ENCODE measurements at regions not wholly inside any gene's neighbourhood (a gene's known extent, or its start where the extent isn't known, plus 50 kb on each side); places are given as distances from the start of the nearest gene placed in this dataset.

GRCh38 chr10:113456741-113457140, 96.1 kb upstream of the HABP2 start:
- Histone ChIP-seq H3K27ac (ENCODE audit: low read depth in 1 of 2, low read length in 1 of 2) (no peak overlapping the region), H3K9ac (ENCODE audit: insufficient read depth in 1 of 2, low read length in 2 of 2) (no peak overlapping the region), H3K4me3 (no peak overlapping the region), H3K27me3 (ENCODE audit: control insufficient read depth in 3 of 3, insufficient read depth in 3 of 3, low read length in 2 of 3) (no peaks in the 10 kb centered on the region), H3K36me3 (ENCODE audit: control insufficient read depth in 4 of 4, insufficient read depth in 4 of 4, low read length in 4 of 4) (no peaks in the 10 kb centered on the region), H3K4me1 (ENCODE audit: control insufficient read depth in 5 of 5, insufficient read depth in 5 of 5, low read length in 5 of 5) (peaks cover 0 to 16% (median 4%) of the 10 kb centered on the region in 5 donors), H3K9me3 (ENCODE audit: control insufficient read depth in 4 of 4, insufficient read depth in 3 of 4, low read length in 3 of 4) (no peaks in the 10 kb centered on the region)
- no peak for ATAC-seq (ENCODE audit: insufficient read depth, low FRiP score)
- 88 to 93% methylated on average over 6 of the region's 6 CpGs for whole genome bisulfite sequencing, 2 donors
- TF ChIP-seq, protein P1, sequence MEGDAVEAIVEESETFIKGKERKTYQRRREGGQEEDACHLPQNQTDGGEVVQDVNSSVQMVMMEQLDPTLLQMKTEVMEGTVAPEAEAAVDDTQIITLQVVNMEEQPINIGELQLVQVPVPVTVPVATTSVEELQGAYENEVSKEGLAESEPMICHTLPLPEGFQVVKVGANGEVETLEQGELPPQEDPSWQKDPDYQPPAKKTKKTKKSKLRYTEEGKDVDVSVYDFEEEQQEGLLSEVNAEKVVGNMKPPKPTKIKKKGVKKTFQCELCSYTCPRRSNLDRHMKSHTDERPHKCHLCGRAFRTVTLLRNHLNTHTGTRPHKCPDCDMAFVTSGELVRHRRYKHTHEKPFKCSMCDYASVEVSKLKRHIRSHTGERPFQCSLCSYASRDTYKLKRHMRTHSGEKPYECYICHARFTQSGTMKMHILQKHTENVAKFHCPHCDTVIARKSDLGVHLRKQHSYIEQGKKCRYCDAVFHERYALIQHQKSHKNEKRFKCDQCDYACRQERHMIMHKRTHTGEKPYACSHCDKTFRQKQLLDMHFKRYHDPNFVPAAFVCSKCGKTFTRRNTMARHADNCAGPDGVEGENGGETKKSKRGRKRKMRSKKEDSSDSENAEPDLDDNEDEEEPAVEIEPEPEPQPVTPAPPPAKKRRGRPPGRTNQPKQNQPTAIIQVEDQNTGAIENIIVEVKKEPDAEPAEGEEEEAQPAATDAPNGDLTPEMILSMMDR (IDR thresholded peaks at IDR 0.05; ENCODE audit: control extremely low read depth, extremely low read depth): no peak
- no peak for DNase-seq

GRCh38 chr10:113457408-113457807, 95.4 kb upstream of the HABP2 start:
- ATAC-seq (ENCODE audit: insufficient read depth, low FRiP score): no peak

GRCh38 chr10:113458451-113458850, 94.4 kb upstream of the HABP2 start:
- Histone ChIP-seq H3K27me3 (ENCODE audit: control insufficient read depth in 3 of 3, insufficient read depth in 3 of 3, low read length in 2 of 3) (no peaks in the 10 kb centered on the region), H3K36me3 (ENCODE audit: control insufficient read depth in 4 of 4, insufficient read depth in 4 of 4, low read length in 4 of 4) (no peaks in the 10 kb centered on the region), H3K27ac (ENCODE audit: low read depth in 1 of 2, low read length in 1 of 2) (no peak overlapping the region), H3K9me3 (ENCODE audit: control insufficient read depth in 4 of 4, insufficient read depth in 3 of 4, low read length in 3 of 4) (no peaks in the 10 kb centered on the region), H3K4me3 (no peak overlapping the region), H3K4me1 (ENCODE audit: control insufficient read depth in 5 of 5, insufficient read depth in 5 of 5, low read length in 5 of 5) (peaks cover 0 to 21% (median 4%) of the 10 kb centered on the region in 5 donors), H3K9ac (ENCODE audit: insufficient read depth in 1 of 2, low read length in 2 of 2) (no peak overlapping the region)
- DNase-seq (no peak), ATAC-seq (ENCODE audit: insufficient read depth, low FRiP score) (no peak)
- TF ChIP-seq, protein P1 (IDR thresholded peaks at IDR 0.05; ENCODE audit: control extremely low read depth, extremely low read depth): no peak
- 94% methylated on average over 10 of the region's 10 CpGs for WGBS, 2 donors

More at GRCh38 chr10:113457408-113457807, 95.4 kb upstream of the HABP2 start:
- H3K27me3 ChIP-seq (ENCODE audit: control insufficient read depth in 3 of 3, insufficient read depth in 3 of 3, low read length in 2 of 3): no peaks in the 10 kb centered on the region
- no peaks in the 10 kb centered on the region for H3K9me3 ChIP-seq (ENCODE audit: control insufficient read depth in 4 of 4, insufficient read depth in 3 of 4, low read length in 3 of 4)
- TF ChIP-seq, protein P1 (IDR thresholded peaks at IDR 0.05; ENCODE audit: control extremely low read depth, extremely low read depth): no peak
- no peaks in the 10 kb centered on the region for H3K36me3 ChIP-seq (ENCODE audit: control insufficient read depth in 4 of 4, insufficient read depth in 4 of 4, low read length in 4 of 4)
- no peak overlapping the region for H3K4me3 ChIP-seq
- peaks cover 0 to 16% (median 4%) of the 10 kb centered on the region in 5 donors for H3K4me1 ChIP-seq (ENCODE audit: control insufficient read depth in 5 of 5, insufficient read depth in 5 of 5, low read length in 5 of 5)
- 96% methylated on average over 5 of the region's 5 CpGs for WGBS, 2 donors
- DNase-seq: no peak
- H3K9ac ChIP-seq (ENCODE audit: insufficient read depth in 1 of 2, low read length in 2 of 2): no peak overlapping the region
- no peak overlapping the region for H3K27ac ChIP-seq (ENCODE audit: low read depth in 1 of 2, low read length in 1 of 2)

GRCh38 chr10:113458944-113459343, 93.9 kb upstream of the HABP2 start:
- Histone ChIP-seq H3K9ac (ENCODE audit: insufficient read depth in 1 of 2, low read length in 2 of 2) (no peak overlapping the region), H3K4me3 (no peak overlapping the region), H3K36me3 (ENCODE audit: control insufficient read depth in 4 of 4, insufficient read depth in 4 of 4, low read length in 4 of 4) (no peaks in the 10 kb centered on the region), H3K27me3 (ENCODE audit: control insufficient read depth in 3 of 3, insufficient read depth in 3 of 3, low read length in 2 of 3) (no peaks in the 10 kb centered on the region), H3K9me3 (ENCODE audit: control insufficient read depth in 4 of 4, insufficient read depth in 3 of 4, low read length in 3 of 4) (no peaks in the 10 kb centered on the region), H3K27ac (ENCODE audit: low read depth in 1 of 2, low read length in 1 of 2) (no peak overlapping the region), H3K4me1 (ENCODE audit: control insufficient read depth in 5 of 5, insufficient read depth in 5 of 5, low read length in 5 of 5) (peaks cover 0 to 19% (median 4%) of the 10 kb centered on the region in 5 donors)
- DNase-seq (no peak), ATAC-seq (ENCODE audit: insufficient read depth, low FRiP score) (no peak)
- TF ChIP-seq, protein P1 (IDR thresholded peaks at IDR 0.05; ENCODE audit: control extremely low read depth, extremely low read depth): no peak
- WGBS, 2 donors: 89 to 90% methylated on average over 5 of the region's 5 CpGs
